Stimulated activated CD8-positive, alpha-beta memory T cell treated with anti-CD3 and anti-CD28 coated beads, Interleukin-4, amount 100 ng/mL, for 4 hours (primary cell): ENCODE measurements at regions not wholly inside any gene's neighbourhood (a gene's known extent, or its start where the extent isn't known, plus 50 kb on each side); places are given as distances from the start of the nearest gene placed in this dataset.
A peak's percentile ranks its signal among the peaks of the same experiment; 100 is the strongest.

Experiments
- DNase-seq, 2 donors: peaks; one replicate each; pipeline ENCODE4 v3.0.0-alpha.2; 2020; ENCODE audit warnings: low read depth in 2 of 2, low spot score in 1 of 2

DNA sequence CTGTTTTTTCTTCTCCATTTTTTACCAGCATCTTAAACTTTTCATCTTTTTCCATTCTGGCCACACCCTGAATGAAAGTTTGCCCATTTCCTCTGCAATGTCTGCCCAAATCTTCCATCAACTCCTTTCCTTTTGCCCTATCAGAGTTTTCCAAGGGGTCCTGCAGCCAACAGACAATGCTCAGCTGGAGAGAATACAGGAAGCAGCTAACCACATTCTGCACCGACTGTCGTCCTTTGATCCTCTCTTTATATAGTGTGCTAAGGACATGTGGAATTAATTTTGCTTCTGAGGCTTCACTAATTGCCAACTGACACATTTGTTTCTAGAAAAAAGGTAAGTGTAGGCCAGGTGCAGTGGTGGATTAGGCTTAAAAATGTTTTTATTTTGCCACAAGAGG, 50.5 kb upstream of the DLX2 start:
- no peak for DNase-seq

DNA sequence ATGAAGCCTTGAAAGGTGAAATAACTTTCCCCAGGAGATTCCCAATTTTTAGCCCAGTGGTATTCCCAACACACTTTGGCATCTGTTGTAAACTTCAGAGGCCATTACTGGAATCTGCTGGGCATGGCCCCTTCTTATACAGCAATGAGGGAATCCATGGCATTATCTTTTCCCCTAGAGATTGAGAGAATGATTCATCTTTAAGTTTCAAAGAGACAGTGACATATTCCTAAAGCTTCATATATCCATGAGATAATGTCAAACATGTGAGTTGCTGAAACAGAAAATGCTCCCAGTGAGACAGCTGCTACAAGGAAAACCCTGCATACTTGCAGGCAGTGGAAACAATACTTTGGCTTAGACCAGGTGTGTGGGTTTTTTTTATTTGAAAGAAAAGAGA, 51.1 kb upstream of the DLX2 start:
- DNase-seq = no peak

DNA sequence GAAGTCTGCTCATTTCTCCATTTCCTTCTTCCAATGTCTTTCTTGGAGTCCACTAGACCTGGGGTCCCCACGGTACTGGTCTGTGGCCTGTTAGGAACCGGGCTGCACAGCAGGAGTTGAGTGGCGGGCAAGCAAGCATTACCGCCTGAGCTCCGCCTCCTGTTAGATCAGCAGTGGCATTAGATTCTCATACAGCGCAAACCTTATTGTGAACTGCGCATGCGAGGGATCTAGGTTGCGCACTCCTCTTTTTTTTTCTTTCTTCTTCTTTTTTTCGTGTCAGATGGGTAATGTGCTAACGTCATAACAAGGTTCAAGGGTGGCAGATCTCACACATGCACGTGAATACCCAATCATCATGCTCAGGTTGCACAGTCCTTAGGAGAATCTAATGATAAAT, 53.1 kb upstream of the DLX2 start:
- no peak for DNase-seq

DNA sequence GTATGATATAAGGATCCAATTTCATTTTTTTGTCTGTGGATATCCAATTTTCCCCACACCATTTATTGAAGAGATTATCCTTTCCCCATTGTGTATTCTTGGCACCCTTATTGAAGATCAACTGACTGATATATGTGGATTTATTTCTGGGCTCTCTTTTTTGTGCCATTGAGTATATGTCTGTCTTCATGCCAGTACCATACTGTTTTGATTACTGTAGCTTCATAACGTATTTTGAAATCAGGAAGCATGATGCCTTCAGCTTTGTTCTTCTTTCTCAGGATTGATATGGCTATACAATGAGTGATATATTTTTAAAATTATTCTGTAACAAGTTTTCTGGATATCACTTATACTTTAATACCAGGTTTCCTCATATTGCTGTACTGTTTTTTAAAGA, 58.1 kb upstream of the DLX2 start:
- DNase-seq = no peak

DNA sequence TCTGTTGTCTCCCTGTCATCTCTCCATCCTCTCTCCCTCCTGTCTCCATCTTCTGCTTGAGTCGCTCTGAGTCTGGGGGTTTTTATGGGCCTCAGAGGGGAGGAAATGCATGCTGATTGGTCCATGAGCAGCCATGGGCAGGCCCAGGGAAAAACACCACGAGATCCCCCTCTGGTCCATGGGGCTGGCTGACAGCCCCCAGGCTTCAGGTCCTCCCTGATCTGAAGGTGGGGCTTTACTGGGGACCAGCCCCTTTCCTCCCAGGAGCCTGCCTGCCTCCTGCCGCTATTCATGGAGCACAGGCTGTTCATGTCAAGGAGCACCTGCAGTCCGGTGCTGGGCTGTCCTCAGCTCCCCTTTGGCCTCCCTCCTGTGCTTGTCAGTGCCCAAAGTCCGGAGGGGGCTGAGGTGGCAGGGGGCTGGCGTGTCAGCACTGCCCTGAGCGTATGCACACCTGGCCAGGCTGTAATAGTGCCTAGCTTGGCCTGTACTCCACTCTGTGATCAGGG, 59.6 kb upstream of the DLX2 start:
- no peak for DNase-seq

DNA sequence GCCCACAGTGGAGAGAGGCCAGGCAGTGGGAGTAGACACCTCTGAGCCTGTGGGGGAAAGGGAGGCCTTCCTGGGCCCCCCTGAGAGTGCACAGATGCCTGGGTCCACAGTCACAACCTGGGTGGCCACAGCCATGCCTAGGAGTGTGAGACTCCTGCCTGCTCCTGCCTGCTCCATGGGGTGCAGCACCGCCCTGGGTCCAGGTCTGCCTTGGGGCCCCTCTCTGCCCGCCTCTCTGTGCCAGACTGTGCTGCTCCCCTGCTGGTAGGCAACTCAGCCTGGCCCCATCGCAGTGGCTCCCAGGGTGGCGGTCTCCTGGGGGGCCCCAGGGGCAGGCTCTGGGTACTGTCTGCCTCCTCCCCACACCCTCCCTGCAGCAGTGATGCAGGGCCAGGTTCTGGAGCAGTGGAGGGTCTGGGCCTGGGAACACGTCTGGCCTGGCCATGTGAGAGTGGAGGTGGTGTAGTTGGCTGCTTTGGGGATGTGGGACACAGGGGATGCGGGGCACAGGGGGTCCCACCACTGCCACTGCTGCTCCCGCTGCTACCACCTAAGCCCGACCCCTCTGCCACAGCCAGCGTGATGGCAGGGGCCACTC, 60.1 kb upstream of the DLX2 start:
- no peak for DNase-seq

DNA sequence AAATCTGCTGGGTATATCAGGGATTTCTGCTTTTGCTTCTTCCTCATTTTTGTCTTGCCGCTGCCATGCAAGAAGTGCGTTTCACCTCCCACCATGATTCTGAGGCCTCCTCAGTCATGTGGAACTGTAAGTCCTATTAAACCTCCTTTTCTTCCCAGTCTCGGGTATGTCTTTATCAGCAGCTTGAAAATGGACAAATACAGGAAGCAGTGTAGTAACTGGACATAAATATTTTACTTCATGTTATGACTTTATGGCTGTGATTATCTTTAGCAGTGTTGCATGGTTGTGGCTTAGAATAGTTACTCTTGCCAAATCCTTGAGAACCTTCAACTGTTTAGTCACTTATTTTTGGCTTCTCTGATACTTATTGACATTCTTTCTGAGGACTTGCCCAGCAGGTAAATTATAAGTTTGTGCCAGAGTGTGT, 66.2 kb upstream of the DLX2 start:
- no peak for DNase-seq

DNA sequence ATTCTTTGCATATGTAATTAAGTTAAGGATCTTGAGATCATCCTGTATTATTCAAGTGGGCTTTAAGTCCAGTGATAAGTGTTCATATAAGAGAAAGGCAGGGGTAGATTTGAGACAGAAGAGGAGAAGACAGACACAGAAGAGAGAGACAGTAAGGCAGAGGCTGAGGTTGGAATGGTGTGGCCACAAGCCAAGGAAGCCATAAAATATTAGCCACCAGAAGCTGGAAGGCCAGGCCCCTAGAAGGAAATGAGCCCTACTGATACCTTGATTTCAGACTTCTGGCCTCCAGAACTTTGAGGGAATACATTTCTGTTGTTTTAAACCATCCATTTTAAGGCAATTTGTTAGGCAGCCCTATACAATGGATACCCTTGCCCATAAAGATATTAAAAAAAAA, 66.9 kb upstream of the DLX2 start:
- DNase-seq = no peak

DNA sequence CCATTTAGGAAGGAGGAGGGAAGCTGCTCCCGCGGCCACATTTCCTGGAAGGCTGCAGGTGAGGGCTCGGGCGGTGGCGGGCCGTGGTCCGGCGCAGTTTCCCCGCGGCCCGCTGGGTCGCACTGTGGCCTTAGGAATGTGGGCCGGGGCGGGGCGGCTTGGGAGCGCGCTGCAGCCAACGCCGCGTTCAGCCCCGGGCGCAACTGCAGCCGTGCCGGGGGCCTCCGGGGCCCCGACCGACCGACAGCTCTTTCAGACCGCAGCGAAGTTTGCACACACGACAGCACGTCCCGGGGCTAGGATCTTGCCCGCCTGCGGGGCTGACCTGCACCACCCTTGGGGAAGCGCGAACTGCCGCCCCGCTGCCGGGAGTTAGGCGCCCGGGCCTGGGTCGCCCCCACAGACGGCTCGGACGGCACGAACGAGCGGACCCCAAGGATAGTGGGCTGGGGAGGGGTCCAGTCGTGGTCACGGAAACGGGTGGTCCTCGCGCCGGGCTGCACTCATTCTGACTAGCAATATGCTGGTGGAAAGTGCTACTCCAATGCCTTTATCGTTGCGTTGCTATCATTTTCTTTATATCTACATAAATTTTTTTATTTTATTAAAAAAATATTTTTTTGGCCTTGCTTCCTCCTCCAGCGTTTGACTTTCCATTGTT, 69.9 kb upstream of the DLX2 start:
- DNase-seq = peak; percentile 8 to 13

DNA sequence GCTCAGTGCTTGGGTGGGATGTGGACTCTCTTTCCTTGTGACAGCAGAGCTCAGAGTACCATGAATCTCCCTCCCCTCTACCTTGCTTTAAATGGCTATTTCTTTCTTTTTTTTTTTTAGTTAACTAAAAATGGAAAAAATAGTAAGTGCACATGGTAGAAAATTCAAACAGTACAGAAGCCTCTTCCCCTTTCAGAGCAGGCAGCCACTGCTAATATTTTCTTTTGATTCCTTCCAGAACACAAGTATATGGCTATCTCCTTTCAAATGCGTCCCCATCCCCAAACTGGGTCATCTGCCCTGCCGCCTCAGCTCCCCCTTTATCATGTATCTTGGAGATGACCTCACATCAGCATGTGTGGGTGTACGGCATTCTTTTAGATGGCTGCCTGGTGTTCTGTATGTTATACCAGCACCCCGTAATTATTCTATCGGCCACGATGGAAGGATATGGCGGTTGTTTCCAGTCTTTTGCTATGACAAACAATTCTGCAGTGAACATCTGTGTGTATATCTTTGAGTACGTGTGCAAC, 70.5 kb upstream of the DLX2 start:
- no peak for DNase-seq

DNA sequence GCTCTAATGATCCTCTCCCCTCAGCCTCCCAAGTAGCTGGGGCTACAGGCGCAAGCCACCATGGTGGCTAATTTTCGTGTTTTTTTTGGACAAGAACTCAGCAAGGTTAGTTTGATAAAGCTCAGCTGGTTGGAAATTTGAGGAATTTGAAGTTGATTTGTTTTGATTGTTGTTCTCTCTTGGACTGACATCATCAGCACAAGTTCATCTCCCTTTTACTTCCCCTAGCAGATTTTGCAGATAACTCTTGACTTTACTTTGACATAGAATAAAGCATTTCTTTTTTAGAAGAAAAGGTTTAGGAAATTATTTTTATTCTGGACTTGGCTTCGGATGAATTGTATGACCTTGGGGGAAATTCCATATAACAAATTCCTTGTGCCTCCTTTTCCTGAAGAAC, 74.9 kb upstream of the DLX2 start:
- DNase-seq = no peak

DNA sequence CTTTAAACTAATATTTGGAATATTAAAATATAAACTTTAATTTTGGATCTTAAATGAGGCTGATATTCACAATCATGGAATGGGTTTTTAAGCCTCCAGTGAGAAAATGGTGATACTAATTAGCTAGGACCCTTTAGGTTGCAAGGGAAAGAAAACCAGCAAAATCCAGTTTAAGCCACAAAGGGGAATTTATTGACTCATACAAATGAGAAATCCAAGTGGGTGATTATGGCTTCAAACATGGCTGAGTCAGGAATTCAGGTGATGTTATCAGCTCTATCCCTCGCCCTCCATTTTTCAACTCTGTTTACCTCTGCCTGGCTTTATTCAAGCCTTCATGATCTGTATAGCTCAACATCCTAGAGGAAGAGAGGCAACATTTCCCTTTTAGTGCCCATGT, 75.3 kb upstream of the DLX2 start:
- DNase-seq = no peak

DNA sequence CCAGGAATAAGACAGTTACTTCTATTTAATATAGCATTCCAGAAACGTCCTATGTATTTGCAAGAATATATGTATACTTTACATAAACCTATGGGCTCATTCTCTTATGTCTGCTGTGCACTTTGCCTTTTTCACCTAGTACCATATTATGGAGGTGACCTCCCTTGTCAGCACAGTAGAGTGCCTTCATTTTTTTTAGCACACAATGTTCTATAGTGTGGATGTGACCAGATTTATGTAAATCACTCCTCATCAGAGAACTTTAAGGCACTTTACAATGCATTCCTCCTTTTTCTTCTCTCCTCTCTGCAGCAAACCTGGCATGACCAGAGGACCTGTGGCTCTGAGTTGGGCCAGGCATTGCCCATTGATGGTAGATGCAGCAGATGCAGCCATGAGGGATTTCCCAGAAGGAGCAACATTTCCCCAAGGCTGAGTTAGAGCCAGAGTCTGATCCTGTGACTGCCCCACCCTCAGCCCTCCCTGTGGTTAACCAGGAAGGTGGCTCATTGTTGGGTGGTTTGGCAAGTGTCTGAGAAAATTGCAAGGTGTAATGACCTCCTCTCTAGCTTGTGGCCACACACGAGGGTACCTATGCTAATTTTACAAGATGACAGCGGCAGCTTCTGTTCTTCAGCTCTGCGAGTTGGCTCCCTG, 76.5 kb upstream of the DLX2 start:
- DNase-seq = no peak

DNA sequence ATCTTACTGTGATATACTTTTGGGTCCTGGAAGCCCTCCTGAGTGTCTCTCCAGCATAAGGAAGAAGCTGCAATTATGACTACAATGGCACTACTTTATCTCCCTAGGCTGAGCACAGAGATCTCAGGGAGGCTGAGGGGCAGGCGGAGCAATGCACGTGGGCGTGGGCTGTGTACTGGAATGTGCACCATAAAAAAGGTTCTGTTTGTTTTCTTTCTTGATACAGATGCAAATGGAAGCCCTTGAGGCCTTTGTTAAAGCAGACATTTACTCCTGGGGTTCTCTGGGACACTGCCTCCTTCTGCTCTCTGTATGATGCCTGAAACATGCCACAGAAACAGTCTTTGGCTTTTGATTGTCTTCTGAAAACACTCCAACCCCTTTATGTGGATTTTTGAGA, 79.1 kb upstream of the DLX2 start:
- no peak for DNase-seq

DNA sequence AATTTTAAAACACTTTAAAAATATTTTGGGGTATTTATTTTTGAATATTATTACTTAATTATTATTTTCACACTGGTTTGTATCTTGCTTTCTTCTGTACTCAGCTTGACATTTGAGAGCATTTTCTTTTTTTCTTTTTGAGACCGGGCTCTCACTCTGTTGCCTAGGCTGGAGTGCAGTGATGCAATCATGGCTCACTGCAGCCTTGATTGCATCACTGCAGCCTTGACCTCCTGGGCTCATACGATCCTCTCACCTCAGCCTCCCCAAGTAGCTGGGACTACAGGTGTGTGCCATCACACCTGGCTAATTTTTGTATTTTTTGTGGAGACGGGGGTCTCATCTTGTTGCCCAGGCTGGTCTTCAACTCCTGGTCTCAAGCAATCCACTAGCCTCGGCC, 79.9 kb upstream of the DLX2 start:
- no peak for DNase-seq

DNA sequence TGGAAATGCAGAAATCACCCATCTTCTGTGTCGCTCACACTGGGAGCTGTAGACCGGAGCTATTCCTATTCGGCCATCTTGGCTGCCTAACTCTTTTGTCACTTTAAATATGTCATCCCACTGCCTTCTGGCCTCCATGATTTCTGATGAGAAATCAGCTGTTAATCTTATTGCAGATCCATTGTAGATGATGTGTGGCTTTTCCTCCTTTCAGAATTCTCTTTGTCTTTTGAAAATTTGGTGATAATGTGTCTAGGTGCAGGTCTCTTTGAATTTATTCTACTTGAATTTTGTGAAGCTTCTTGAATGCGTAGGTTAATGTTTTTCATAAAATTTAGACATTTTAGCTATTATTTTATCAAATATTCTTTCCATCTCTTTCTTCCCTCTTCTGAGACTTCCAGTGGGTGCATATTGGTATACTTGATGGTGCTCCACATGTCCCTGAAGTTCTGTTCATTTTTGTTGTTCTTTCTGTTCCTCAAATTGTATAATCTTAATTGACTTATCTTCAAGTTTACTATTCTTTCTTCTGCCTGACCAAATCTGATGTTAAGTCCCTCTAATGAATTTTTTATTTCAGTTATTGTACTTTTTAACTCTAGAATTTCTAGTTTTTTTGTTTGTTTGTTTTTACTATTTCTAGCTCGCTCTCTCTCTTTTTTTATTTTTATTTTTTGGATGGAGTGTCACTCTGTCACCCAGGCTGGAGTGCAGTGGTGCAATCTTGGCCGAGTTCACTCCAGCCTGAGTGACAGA, 90.8 kb upstream of the DLX2 start:
- DNase-seq = no peak

DNA sequence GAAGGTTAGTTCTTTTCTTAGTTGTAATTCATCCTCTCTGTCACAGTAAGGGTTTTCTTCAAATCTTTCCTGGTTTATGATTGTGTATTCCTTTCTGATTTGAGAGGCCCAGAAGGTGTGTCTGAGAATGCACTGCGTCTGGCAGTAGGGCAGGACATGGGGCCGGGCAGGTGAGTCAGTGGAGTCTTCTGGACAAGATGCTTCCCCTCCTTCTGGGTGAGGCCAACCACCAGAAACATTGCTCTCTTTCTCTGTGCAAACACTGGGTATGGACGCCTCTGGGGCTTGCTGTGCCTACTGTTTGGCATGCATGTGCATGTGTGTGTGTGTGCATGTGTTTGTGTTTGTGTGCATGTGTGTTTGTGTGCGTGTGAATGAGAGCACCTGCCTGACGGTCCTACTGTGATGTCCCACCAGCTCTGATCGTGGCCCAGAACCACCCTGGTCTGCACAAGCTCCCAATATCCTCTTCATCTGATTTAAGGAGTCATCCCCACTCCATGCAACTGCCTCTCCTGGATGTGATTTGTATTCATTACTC, 93.2 kb upstream of the DLX2 start:
- DNase-seq = no peak

DNA sequence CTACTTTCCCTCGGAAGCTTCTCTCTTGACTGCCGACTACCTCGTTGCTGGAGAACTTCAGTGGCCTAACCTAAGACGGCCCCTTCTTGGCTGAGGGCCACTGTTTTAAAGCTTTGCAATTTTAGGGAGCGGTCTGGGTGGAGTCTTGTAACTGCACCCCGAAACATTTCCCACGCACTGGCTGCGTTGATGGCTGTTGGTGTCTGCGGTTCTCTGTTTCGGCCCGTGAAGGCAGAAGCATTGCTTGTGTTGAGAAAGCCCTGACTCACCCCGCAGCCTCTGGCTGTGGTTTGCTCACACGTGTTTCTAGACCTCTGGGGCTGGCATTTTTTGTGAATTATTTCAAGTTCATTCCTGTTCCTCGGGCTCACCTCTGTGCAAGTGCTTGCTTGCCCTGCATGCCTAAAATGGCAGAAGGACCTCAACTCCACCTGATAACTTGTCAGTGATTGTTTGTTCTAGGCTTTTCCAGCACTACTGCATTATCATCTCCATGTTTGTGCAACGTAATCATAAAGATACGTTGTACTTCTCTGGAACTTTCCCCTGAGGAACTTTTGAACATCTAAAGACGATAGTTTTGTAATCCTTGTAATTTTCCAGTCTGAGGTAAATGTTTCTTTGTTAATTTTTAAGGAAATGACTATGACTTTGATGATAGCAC, 94.2 kb upstream of the DLX2 start:
- DNase-seq = peak in 1 of 2 donors; percentile 8

DNA sequence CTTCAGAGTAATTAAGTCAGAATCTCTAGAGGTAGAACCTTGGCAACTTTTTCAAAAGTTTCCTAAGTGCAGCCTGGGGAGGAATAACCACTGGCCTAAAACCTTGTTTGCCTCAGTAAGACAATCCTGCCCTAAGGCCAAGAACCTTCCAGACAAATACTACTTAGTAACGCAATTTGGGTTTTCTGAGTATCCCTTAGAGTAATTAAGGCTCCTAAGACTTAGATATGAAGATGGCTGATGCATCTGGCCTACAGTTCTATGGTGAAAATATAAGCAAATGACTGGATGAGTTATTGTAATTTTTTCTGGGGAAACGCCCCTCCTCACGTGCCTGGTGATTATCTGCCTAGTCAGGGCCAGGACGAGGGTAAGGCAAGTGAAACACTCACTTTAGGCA, 95.7 kb upstream of the DLX2 start:
- DNase-seq = no peak

DNA sequence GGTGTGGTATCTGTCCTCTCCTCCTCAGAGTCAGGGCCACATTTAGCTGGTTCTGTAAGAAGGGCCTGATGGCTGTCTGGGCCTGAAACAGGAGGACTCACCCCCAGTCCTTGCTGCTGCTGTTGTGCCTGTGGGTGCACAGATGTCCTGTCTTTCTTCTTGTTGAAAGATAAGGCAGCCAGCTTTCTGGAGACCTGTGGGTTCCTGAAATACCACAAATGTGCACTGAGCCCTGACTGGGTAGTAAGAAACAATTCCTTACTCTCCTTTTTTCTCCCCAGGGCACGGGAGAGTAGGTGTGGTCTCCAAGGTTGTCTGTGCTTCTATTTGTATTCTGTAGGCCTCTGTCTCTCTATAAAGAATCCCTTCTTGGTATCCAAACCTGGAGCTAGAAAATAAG, 96.2 kb upstream of the DLX2 start:
- DNase-seq = no peak
